Upper lobe of right lung (tissue), 1 donor: ENCODE measurements at regions not wholly inside any gene's neighbourhood (a gene's known extent, or its start where the extent isn't known, plus 50 kb on each side); places are given as distances from the start of the nearest gene placed in this dataset.

Experiments used
- ATAC-seq: fragments of 200-7000 bp; cut with Tn5 transposase; one replicate; pipeline ENCODE4 v1.9.1; 2020; ENCODE audit warnings: mild to moderate bottlenecking, moderate library complexity
- DNase-seq: peaks from one replicate; pipeline ENCODE4 v3.0.0-alpha.2; 2020
- H3K27ac ChIP-seq: fragments of 200-600 bp; one replicate; pipeline ENCODE4 v1.8.0; 2022
- H3K27me3 ChIP-seq: fragments of 200-600 bp; one replicate; pipeline ENCODE4 v1.8.0; 2022; ENCODE audit warnings: mild to moderate bottlenecking
- H3K36me3 ChIP-seq: fragments of 200-600 bp; one replicate; pipeline ENCODE4 v1.8.0; 2022
- H3K4me1 ChIP-seq: fragments of 200-600 bp; one replicate; pipeline ENCODE4 v1.8.0; 2022
- H3K4me3 ChIP-seq: fragments of 200-600 bp; one replicate; pipeline ENCODE4 v1.8.0; 2022; ENCODE audit warnings: mild to moderate bottlenecking
- H3K9me3 ChIP-seq: fragments of 200-600 bp; one replicate; pipeline ENCODE4 v1.8.0; 2022
- CTCF ChIP-seq: fragments of 200-600 bp; IDR thresholded peaks from one replicate; pipeline ENCODE4 v1.8.0; 2022; ENCODE audit warnings: antibody characterized with exemption
- intact Hi-C: fragments of 100-400 bp; cut with DNase I; formaldehyde crosslinking; loops from one replicate; pipeline ENCODE4 v1.11.0; 2022
- donor health status: DM: no; HTN: yes; CAD: no; lungs with severe emphysema.

DNA sequence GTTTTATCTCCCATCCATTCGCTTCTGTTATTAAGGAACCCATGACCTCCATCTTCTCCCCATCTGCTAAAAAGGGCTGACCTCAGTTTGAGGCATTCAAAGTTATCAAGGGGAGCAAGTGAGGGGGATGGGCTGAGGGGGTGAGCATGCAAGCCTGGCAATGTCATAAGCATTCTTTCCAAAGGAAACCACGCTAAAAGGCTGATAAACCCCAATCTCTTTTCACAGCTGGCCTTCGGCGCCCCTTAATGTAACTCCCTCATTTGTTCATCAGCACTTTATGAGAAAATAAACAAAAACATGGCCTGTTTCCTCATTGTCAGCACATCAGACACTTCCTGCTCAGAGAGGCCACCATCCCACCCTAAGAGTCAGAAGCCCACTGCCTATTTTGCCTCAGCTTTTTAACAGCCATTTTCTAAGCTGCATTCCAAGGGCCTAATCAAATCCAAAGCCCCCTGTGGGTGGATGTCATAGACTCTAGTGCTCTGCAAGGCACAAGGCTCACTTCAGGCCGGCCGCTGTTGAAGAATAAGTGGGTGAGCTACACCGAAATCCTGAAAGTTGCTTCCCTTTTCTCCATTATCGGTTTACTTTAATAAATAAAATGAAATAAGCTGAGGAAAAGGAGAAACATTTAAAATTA is 92.0 kb upstream of the SRD5A3 start:
- Histone ChIP-seq H3K27me3 (no peaks in the 10 kb centered on the region), H3K9me3 (no peaks in the 10 kb centered on the region), H3K27ac (no peak overlapping the region), H3K4me3 (no peak overlapping the region), H3K36me3 (no peaks in the 10 kb centered on the region), H3K4me1 (peaks cover 2% of the 10 kb centered on the region)
- no peak for TF ChIP-seq CTCF
- intact Hi-C loops = no loop called here
- ATAC-seq (no peak), DNase-seq (no peak)

DNA sequence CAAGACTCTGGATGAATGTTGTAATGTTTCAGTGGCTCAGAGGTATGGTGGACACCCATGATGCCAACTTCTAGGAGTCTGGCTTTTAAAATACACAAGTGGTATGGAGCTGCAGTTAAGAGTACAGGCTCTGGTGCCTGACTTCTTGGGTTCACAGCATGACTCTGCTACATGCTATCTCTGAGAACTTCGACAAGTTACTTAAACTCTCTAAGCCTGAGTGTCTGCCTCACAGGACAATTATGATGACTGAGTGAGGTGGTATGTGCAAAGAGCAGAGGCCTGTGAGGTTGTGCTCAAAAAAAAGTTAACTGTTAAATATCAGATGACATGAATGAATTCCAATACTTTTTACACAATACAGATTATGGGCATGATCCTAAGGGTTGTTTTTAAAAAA is 90.9 kb upstream of the SRD5A3 start:
- Histone ChIP-seq H3K9me3 (no peaks in the 10 kb centered on the region), H3K27me3 (no peaks in the 10 kb centered on the region), H3K27ac (no peak overlapping the region), H3K36me3 (no peaks in the 10 kb centered on the region), H3K4me1 (peaks cover 4% of the 10 kb centered on the region), H3K4me3 (no peak overlapping the region)
- no peak for DNase-seq
- intact Hi-C loops = no loop called here
- ATAC-seq = no peak
- TF ChIP-seq CTCF = no peak

- Histone ChIP-seq H3K9me3 (no peaks in the 10 kb centered on the region), H3K27me3 (no peaks in the 10 kb centered on the region), H3K4me1 (peaks cover 4% of the 10 kb centered on the region), H3K36me3 (no peaks in the 10 kb centered on the region), H3K27ac (no peak overlapping the region), H3K4me3 (no peak overlapping the region)
- TF ChIP-seq CTCF = no peak
- ATAC-seq = no peak
- DNase-seq = no peak
- intact Hi-C loops = no loop called here
Observed at GRCh38 chr4:55256787-55257186, 89.3 kb upstream of the SRD5A3 start.

- ATAC-seq = no peak
- intact Hi-C loops = no loop called here
- Histone ChIP-seq H3K36me3 (no peaks in the 10 kb centered on the region), H3K9me3 (no peaks in the 10 kb centered on the region), H3K27me3 (no peaks in the 10 kb centered on the region), H3K27ac (no peak overlapping the region), H3K4me1 (peaks cover 4% of the 10 kb centered on the region), H3K4me3 (no peak overlapping the region)
- TF ChIP-seq CTCF = no peak
- no peak for DNase-seq
Observed at GRCh38 chr4:55258152-55258865, 87.7 kb upstream of the SRD5A3 start.

GRCh38 chr4:55259294-55259693 is 86.7 kb upstream of the SRD5A3 start:
- Histone ChIP-seq H3K9me3 (no peaks in the 10 kb centered on the region), H3K27me3 (no peaks in the 10 kb centered on the region), H3K4me3 (no peak overlapping the region), H3K4me1 (peaks cover 4% of the 10 kb centered on the region), H3K27ac (no peak overlapping the region), H3K36me3 (no peaks in the 10 kb centered on the region)
- no peak for ATAC-seq
- TF ChIP-seq CTCF = no peak
- no peak for DNase-seq
- intact Hi-C loops = no loop called here
